ENCODE measurements at regions not wholly inside any gene's neighbourhood (a gene's known extent, or its start where the extent isn't known, plus 50 kb on each side); places are given as distances from the start of the nearest gene placed in this dataset.

GRCh38 chr3:21055015-21055414 is 696.0 kb downstream of the ZNF385D start:
- TF ChIP-seq EZH2 (IDR thresholded peaks at IDR 0.05; ENCODE audit: low read depth, unreplicated experiment) (no peak), STAT1 (IDR thresholded peaks at IDR 0.05; ENCODE audit: unreplicated experiment) (no peak), EZH2phosphoT487 (IDR thresholded peaks at IDR 0.05; ENCODE audit: unreplicated experiment) (no peak)
- TF ChIP-seq, protein P1, sequence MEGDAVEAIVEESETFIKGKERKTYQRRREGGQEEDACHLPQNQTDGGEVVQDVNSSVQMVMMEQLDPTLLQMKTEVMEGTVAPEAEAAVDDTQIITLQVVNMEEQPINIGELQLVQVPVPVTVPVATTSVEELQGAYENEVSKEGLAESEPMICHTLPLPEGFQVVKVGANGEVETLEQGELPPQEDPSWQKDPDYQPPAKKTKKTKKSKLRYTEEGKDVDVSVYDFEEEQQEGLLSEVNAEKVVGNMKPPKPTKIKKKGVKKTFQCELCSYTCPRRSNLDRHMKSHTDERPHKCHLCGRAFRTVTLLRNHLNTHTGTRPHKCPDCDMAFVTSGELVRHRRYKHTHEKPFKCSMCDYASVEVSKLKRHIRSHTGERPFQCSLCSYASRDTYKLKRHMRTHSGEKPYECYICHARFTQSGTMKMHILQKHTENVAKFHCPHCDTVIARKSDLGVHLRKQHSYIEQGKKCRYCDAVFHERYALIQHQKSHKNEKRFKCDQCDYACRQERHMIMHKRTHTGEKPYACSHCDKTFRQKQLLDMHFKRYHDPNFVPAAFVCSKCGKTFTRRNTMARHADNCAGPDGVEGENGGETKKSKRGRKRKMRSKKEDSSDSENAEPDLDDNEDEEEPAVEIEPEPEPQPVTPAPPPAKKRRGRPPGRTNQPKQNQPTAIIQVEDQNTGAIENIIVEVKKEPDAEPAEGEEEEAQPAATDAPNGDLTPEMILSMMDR (conservative IDR thresholded peaks at IDR 0.05; ENCODE audit: low read depth in 2 of 2), result no peak
